AG09319 (cell line): ENCODE measurements at regions not wholly inside any gene's neighbourhood (a gene's known extent, or its start where the extent isn't known, plus 50 kb on each side); places are given as distances from the start of the nearest gene placed in this dataset.

Source experiments
- DNase-seq: peaks from one replicate; pipeline ENCODE4 v3.0.0-alpha.2; 2010; ENCODE audit warnings: low read depth; ENCODE audit errors: extremely low read depth
- CTCF ChIP-seq: IDR thresholded peaks from 2 replicates; pipeline ENCODE4 v1.5.1; 2011; ENCODE audit warnings: low read depth, mild to moderate bottlenecking, inconsistent platforms, low read length, moderate library complexity

- TF ChIP-seq CTCF: no peak
- DNase-seq: no peak
Measured at GRCh38 chr1:221149111-221149510, 269.9 kb downstream of the HLX start.

GRCh38 chr1:221149555-221150075 is 270.4 kb downstream of the HLX start:
- DNase-seq: no peak
- no peak for TF ChIP-seq CTCF

GRCh38 chr1:221150996-221151395 is 271.8 kb downstream of the HLX start:
- no peak for DNase-seq
- TF ChIP-seq CTCF: no peak

- TF ChIP-seq CTCF: no peak
- DNase-seq: no peak
Measured at GRCh38 chr1:221154932-221155331, 275.7 kb downstream of the HLX start.

- no peak for DNase-seq
Measured at GRCh38 chr1:221157026-221157761, 278.0 kb downstream of the HLX start.

GRCh38 chr1:221159608-221160007 is 280.4 kb downstream of the HLX start:
- DNase-seq: no peak
- TF ChIP-seq CTCF: no peak

More at GRCh38 chr1:221157026-221157761, 278.0 kb downstream of the HLX start:
- no peak for TF ChIP-seq CTCF

GRCh38 chr1:221161571-221162041 is 282.4 kb downstream of the HLX start:
- no peak for TF ChIP-seq CTCF
- no peak for DNase-seq
